GM18861 (cell line): ENCODE measurements at regions not wholly inside any gene's neighbourhood (a gene's known extent, or its start where the extent isn't known, plus 50 kb on each side); places are given as distances from the start of the nearest gene placed in this dataset.

Experiments used
- ATAC-seq: cut with Tn5 transposase; IDR thresholded peaks from one replicate; pipeline ENCODE4 v1.9.1; 2021; ENCODE audit not compliant: unreplicated experiment

GRCh38 chr21:16597753-16598152 is 868.0 kb downstream of the USP25 start:
- ATAC-seq = no peak

- ATAC-seq = no peak
Measured at GRCh38 chr21:16605597-16605996, 875.8 kb downstream of the USP25 start.

DNA sequence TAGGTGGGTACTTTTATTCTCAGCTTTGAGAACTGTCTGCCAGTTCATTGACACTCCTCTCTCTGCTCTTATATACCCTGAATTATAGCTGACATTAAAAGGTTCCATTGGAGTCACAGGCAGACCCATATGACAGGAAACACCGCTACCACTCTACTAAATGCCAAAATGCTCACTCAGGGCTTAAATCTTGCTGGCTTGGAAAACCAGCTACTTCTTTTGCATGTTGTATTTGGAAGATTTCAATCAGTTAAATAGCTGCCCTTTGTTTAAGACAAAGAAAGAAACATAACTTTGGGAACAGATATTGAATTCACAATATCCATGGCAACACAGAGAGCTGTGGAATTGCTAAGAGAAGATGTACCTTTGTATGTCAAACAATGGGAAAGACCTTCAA is 876.5 kb downstream of the USP25 start:
- ATAC-seq = no peak

- ATAC-seq = no peak
Measured at GRCh38 chr21:16608209-16608830, 878.5 kb downstream of the USP25 start.

DNA sequence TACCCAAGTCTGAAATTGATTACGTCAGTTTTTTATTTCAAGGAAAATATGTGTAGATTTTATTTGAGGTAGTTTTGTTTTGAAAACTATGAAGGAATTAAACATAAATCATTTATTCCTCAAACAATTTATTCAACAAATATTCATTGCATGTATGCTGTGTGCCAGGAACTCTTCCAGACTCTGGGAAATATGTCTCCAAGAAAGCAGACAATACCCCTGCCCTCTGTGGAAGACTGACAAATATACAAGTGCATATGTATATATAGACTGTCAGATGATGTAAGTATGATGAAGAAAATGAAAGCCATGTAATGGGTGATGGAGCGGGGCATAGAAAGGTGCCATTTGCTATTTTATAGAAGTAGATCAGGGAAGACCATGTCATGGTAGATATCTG is 889.5 kb downstream of the USP25 start:
- ATAC-seq = no peak

- ATAC-seq = no peak
Measured at GRCh38 chr21:16620786-16621320, 891.1 kb downstream of the USP25 start.

GRCh38 chr21:16624479-16625118 is 888.2 kb upstream of the CXADR start:
- no peak for ATAC-seq

GRCh38 chr21:16625491-16625890 is 887.4 kb upstream of the CXADR start:
- no peak for ATAC-seq

DNA sequence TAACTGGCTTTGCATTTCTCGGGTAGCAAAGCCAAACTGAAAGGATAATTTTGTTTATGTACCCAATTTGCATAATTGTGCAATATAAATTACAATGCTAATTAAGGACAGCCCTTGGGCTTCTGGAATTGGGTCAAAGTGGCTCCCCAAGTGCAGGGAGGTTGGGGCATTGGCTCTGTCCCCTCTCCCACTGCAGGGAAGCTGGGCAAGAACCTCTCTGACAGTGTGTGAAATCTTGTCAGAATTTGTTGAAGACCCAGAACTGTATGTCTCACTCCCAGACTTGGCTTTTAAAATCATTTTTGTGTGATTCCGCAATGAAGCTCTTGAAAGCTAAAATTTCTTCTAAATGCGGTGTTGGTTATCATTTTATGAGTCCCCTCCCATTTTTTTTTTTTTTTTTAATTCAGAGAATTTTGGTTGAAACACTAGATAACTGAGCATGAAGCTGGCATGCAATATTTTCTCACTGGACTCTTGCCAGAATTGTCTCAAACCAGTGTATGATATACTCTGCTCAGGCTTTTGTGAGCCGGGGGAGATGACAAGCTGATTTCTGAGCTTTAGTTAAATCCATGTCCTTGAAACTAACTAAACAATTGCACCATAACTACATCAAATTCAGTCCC is 878.9 kb upstream of the CXADR start:
- no peak for ATAC-seq

- no peak for ATAC-seq
Measured at GRCh38 chr21:16634515-16634914, 878.3 kb upstream of the CXADR start.

DNA sequence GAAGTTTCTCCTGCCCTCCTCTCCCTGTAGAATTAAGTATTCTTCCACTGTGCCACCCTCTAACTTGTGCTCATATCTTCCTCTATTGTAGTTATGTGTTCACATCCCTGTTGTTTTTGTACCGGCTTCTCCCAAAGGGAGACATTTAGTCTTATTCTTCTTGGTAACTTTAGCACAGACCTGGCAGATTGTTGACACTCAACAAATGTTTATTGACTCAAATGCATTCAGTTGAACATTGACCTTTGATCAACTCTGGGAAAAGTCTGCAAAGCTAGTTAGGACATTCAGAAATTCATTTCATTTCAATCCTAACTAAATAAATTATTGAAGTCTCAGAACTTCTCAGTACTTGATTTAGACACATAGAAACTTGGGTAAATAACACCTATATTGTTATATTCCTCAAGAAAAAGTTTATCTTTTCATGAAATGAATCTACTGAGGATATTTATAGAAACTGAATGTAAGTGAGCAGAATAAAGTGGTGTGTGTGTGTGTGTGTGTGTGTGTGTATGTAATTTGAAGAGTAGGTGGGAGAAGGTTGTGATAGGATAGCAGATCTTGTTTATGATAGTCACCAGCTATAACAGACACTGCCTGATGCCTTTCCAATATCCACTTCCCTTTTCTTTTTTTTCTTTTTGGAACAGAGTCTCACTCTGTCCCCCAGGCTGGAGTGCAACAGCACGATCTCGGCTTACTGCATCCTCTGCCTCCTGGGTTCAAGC is 872.4 kb upstream of the CXADR start:
- ATAC-seq = no peak

DNA sequence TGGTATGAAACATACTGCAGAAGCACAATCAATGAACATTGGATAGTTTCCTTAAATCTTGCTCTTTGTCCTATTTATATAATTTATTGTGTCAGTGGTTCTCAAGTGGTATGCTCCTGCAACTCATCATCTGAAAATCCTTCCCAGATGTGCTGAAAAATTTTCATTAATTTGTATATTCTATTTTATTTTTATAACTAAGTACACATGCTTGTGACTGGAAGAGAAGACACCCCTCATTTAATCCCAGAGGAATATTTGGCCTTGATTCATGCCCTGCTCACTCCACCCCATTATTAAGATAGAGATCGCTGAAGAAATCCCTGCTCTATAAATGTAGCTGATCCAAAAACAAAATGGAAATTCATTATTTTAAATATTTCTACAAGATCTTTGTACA is 870.5 kb upstream of the CXADR start:
- ATAC-seq = no peak

GRCh38 chr21:16644685-16645084 is 868.2 kb upstream of the CXADR start:
- ATAC-seq = no peak

GRCh38 chr21:16650714-16651366 is 862.0 kb upstream of the CXADR start:
- ATAC-seq = no peak

DNA sequence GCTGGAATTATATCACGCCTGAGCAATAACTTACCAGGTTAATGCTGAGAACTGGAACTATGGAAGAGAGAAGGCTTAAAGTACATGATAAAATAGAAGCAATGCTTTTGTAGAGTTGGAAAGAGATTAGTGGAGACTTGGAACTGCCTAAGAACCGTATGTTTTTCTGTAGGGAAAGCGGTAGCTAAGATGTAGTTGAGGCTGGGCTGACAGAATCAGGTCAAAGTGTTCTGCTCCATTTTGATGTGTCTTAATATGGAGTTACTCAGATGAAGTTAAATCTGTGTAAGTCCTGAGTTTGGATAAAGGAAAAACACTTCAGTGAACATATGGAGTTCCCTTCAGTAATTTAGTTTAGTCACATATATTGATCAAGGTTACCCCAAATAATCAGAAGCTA is 860.9 kb upstream of the CXADR start:
- no peak for ATAC-seq

DNA sequence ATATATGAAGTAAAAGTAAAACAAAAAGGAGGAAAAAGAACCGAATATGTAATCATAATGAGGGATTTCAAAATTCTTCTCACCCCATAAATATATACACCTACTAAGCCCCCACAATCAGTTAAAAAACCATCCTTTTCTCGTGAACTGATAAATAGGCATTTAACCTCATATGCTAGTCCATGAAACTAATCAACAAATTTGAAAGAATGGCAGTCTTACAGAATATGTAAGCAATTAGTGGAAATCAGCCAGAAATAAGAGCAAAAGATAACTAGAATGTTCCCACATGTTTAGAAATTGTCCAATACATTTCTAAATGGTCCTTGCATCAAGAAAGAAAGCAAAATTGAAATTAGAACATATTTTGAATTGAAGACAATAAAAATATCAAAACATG is 849.4 kb upstream of the CXADR start:
- no peak for ATAC-seq

- no peak for ATAC-seq
Measured at GRCh38 chr21:16667395-16667794, 845.4 kb upstream of the CXADR start.

DNA sequence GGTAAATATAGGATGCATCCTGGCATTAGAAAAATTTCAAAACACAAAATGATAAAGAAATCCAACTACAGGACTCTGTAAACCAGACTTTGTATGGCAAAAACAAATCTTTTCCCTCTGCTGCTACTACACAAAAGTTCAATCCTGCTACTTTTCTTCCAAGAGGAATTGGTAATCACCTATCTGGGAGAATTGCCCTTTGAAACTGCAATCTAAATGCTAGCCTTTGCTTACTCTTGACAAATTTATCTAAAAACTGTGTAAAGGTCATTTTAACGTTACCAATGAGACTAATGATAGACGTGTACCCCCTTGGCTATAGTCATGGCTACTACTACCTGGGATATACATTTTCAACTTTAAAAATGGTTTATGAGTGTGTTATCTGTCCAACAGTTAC is 837.9 kb upstream of the CXADR start:
- no peak for ATAC-seq

GRCh38 chr21:16676391-16676790 is 836.5 kb upstream of the CXADR start:
- no peak for ATAC-seq

DNA sequence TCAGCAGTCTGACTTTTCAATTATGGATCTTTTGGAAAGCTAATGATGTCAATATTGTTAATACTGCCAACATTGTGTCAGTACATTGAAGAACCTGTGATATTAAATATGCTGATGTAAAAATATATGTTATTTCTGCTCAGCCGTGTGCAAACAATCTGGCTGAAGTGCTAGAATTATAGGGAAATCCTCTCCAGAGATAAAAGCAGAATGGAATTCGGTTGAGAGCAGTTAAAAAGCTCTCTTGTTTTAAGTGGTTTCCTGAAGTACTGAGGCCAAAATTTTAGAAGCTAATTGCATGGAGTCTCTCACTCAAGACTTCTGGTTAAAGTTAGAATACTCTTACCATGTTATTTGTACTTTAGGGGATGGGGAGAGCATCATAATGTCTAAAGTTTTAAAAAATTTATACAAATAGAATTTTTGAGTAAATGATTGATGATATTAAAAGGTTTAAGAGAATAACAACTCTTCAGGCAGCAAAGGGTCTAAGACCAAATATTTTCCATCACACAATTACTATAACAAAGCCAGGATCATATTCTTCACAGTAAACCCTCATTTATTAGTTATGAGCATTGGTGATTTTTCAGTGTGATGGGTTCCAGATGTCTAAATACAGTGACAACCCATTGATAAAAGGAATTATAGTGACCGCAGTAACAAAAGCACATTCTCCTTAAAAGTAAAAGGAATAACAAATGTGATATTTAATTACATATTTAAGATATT is 834.2 kb upstream of the CXADR start:
- ATAC-seq = no peak

DNA sequence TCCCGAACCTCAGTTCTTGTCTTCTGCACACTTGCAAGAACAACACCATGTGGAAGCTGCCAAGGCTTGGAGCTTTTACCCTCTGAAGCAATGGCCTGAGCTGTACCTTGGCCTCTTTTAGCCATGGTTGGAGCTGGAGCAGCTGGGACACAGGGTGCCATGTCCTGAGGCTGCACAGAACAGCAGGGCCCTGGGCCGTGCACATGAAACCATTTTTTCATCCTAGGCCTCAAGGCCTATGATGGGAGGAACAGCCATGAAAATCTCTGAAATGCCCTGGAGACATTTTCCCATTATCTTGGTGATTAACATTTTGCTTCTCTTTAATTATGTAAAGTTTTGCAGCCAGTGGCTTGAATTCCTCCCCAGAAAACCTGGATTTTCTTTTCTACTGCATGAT is 817.8 kb upstream of the CXADR start:
- no peak for ATAC-seq
